Right kidney (tissue), 1 donor: ENCODE measurements at regions not wholly inside any gene's neighbourhood (a gene's known extent, or its start where the extent isn't known, plus 50 kb on each side); places are given as distances from the start of the nearest gene placed in this dataset.
A peak's percentile ranks its signal among the peaks of the same experiment; 100 is the strongest.

ENCODE experiments used
- DNase-seq: peaks from one replicate; pipeline ENCODE4 v3.0.0-alpha.2; 2016

GRCh38 chr14:76607510-76607909 is 153.8 kb upstream of the VASH1 start:
- no peak for DNase-seq

- no peak for DNase-seq
Measured at GRCh38 chr14:76612654-76613053, 148.6 kb upstream of the VASH1 start.

- no peak for DNase-seq
Measured at GRCh38 chr14:76613616-76614015, 147.7 kb upstream of the VASH1 start.

GRCh38 chr14:76615331-76615730 is 145.9 kb upstream of the VASH1 start:
- DNase-seq: no peak

- no peak for DNase-seq
Measured at GRCh38 chr14:76617440-76617839, 143.8 kb upstream of the VASH1 start.

GRCh38 chr14:76636602-76637001 is 124.7 kb upstream of the VASH1 start:
- DNase-seq: no peak

GRCh38 chr14:76638841-76639240 is 122.4 kb upstream of the VASH1 start:
- DNase-seq: no peak

GRCh38 chr14:76639606-76640229 is 121.5 kb upstream of the VASH1 start:
- DNase-seq: no peak

- no peak for DNase-seq
Measured at GRCh38 chr14:76640923-76641395, 120.3 kb upstream of the VASH1 start.

GRCh38 chr14:76641541-76641940 is 119.7 kb upstream of the VASH1 start:
- no peak for DNase-seq

- no peak for DNase-seq
Measured at GRCh38 chr14:76643887-76644286, 117.4 kb upstream of the VASH1 start.

GRCh38 chr14:76644855-76645518 is 116.3 kb upstream of the VASH1 start:
- peak; percentile 51 for DNase-seq

- no peak for DNase-seq
Measured at GRCh38 chr14:76647697-76648298, 113.5 kb upstream of the VASH1 start.

GRCh38 chr14:76651410-76652055 is 109.7 kb upstream of the VASH1 start:
- DNase-seq: no peak

- DNase-seq: no peak
Measured at GRCh38 chr14:76653875-76654572, 107.2 kb upstream of the VASH1 start.

GRCh38 chr14:76654573-76655108 is 106.6 kb upstream of the VASH1 start:
- no peak for DNase-seq

- DNase-seq: no peak
Measured at GRCh38 chr14:76655331-76655730, 105.9 kb upstream of the VASH1 start.

- no peak for DNase-seq
Measured at GRCh38 chr14:76656592-76656991, 104.7 kb upstream of the VASH1 start.

GRCh38 chr14:76657404-76657803 is 103.9 kb upstream of the VASH1 start:
- no peak for DNase-seq

- DNase-seq: no peak
Measured at GRCh38 chr14:76657846-76658245, 103.4 kb upstream of the VASH1 start.

- no peak for DNase-seq
Measured at GRCh38 chr14:76662580-76662979, 98.7 kb upstream of the VASH1 start.

GRCh38 chr14:76664790-76665189 is 96.5 kb upstream of the VASH1 start:
- no peak for DNase-seq
